Neuronal stem cell (in vitro differentiated cells): ENCODE measurements at regions not wholly inside any gene's neighbourhood (a gene's known extent, or its start where the extent isn't known, plus 50 kb on each side); places are given as distances from the start of the nearest gene placed in this dataset.

Experiments
- DNase-seq: peaks from one replicate; pipeline ENCODE4 v3.0.0-alpha.2; 2013; ENCODE audit warnings: low spot score
- H2AFZ ChIP-seq: one replicate; pipeline ENCODE4 v1.6.1; 2013; ENCODE audit warnings: mild to moderate bottlenecking, low read length, inconsistent platforms
- H2AK5ac ChIP-seq: 2 replicates; pipeline ENCODE4 v1.6.1; 2013; ENCODE audit warnings: low read depth, mild to moderate bottlenecking, inconsistent platforms, low read length, moderate library complexity, mixed read lengths
- H2BK120ac ChIP-seq: 2 replicates; pipeline ENCODE4 v1.6.1; 2013; ENCODE audit warnings: low read depth, mild to moderate bottlenecking, inconsistent platforms, low read length, moderate library complexity, mixed read lengths
- H2BK12ac ChIP-seq: one replicate; pipeline ENCODE4 v1.6.1; 2013; ENCODE audit warnings: low read length, inconsistent platforms
- H2BK15ac ChIP-seq: 2 replicates; pipeline ENCODE4 v1.6.1; 2013; ENCODE audit warnings: mild to moderate bottlenecking, low read length, inconsistent platforms, mixed read lengths
- H2BK5ac ChIP-seq: one replicate; pipeline ENCODE4 v1.6.1; 2013; ENCODE audit warnings: inconsistent platforms, mild to moderate bottlenecking, low read length, moderate library complexity
- H3K14ac ChIP-seq: one replicate; pipeline ENCODE4 v1.6.1; 2013; ENCODE audit warnings: low read length, inconsistent platforms
- H3K18ac ChIP-seq: 2 replicates; pipeline ENCODE4 v1.6.1; 2013; ENCODE audit warnings: low read length, inconsistent platforms
- H3K23ac ChIP-seq: 2 replicates; pipeline ENCODE4 v1.6.1; 2013; ENCODE audit warnings: low read depth, mild to moderate bottlenecking, mixed read lengths, low read length, inconsistent platforms; ENCODE audit not compliant: poor library complexity
- H3K27ac ChIP-seq: replicated peaks from 3 replicates; pipeline ENCODE4 v1.5.1; 2013; ENCODE audit warnings: low read length, inconsistent platforms
- H3K27me3 ChIP-seq, 3 experiments: 2 replicates each; pipeline ENCODE4 v1.6.1; 2013; ENCODE audit warnings: low read length in 3 of 3, mild to moderate bottlenecking in 2 of 3, inconsistent platforms in 1 of 3, low read depth in 1 of 3, mixed read lengths in 1 of 3, moderate library complexity in 1 of 3; ENCODE audit not compliant: control insufficient read depth in 3 of 3, insufficient read depth in 3 of 3
- H3K36me3 ChIP-seq, 2 donors: replicated peaks in 1 of 2; 2 replicates each; pipeline ENCODE4 v1.6.1; 2013; ENCODE audit warnings: low read length in 2 of 2; ENCODE audit not compliant: control insufficient read depth in 2 of 2, insufficient read depth in 2 of 2
- H3K4ac ChIP-seq: 2 replicates; pipeline ENCODE4 v1.6.1; 2013; ENCODE audit warnings: inconsistent platforms, mild to moderate bottlenecking, low read length, moderate library complexity
- H3K4me1 ChIP-seq, 2 donors: 1 replicate in 1 of 2; 2 replicates in 1 of 2; pipeline ENCODE4 v1.6.1; 2013; ENCODE audit warnings: low read length in 2 of 2, low read depth in 1 of 2; ENCODE audit not compliant: control insufficient read depth in 2 of 2, insufficient read depth in 1 of 2
- H3K4me2 ChIP-seq: one replicate; pipeline ENCODE4 v1.6.1; 2013; ENCODE audit warnings: mild to moderate bottlenecking, low read length, inconsistent platforms; ENCODE audit not compliant: insufficient read depth, poor library complexity, severe bottlenecking
- H3K4me3 ChIP-seq, 2 donors: 2 replicates each; pipeline ENCODE4 v1.5.1; 2013; ENCODE audit warnings: low read length in 2 of 2, mild to moderate bottlenecking in 2 of 2, inconsistent platforms in 1 of 2, moderate library complexity in 1 of 2
- H3K79me1 ChIP-seq: one replicate; pipeline ENCODE4 v1.6.1; 2013; ENCODE audit warnings: low read depth, mild to moderate bottlenecking, inconsistent platforms, low read length, moderate library complexity
- H3K9ac ChIP-seq: one replicate; pipeline ENCODE4 v1.6.1; 2013; ENCODE audit warnings: mild to moderate bottlenecking, low read depth, low read length, inconsistent platforms; ENCODE audit not compliant: poor library complexity
- H3K9me3 ChIP-seq, 2 donors: replicated peaks in 1 of 2; 2 replicates each; pipeline versions ENCODE3 to v1.6.1; 2013; ENCODE audit warnings: low read length in 2 of 2, mild to moderate bottlenecking in 2 of 2, inconsistent platforms in 1 of 2, low read depth in 1 of 2, mixed read lengths in 1 of 2, moderate library complexity in 1 of 2; ENCODE audit not compliant: control insufficient read depth in 2 of 2, insufficient read depth in 1 of 2
- H4K8ac ChIP-seq: one replicate; pipeline ENCODE4 v1.6.1; 2013; ENCODE audit warnings: low read depth, mild to moderate bottlenecking, inconsistent platforms, low read length, moderate library complexity
- H4K91ac ChIP-seq: one replicate; pipeline ENCODE4 v1.6.1; 2013; ENCODE audit warnings: low read length, low read depth, mild to moderate bottlenecking, inconsistent platforms; ENCODE audit not compliant: poor library complexity
- WGBS, 2 donors: extraction: QIAGEN DNeasy Blood & Tissue Kit; methylation state at CpG; one replicate each; pipeline ENCODE4 v1.1.7; 2013; ENCODE audit warnings: missing lambda C conversion rate in 2 of 2, mixed read lengths in 1 of 2; ENCODE audit not compliant: insufficient read length in 2 of 2, insufficient replicate concordance in 1 of 2; ENCODE audit errors: extremely low coverage in 2 of 2; 5-methylcytosine and 5-hydroxymethylcytosine counted together

- WGBS, 2 donors = no CpG with 5 or more reads among the region's 1 CpG
- H3K4me1 ChIP-seq = no peaks in the 10 kb centered on the region
- no peak overlapping the region for H2BK15ac ChIP-seq
- H3K4me2 ChIP-seq = no peak overlapping the region
- no peak overlapping the region for H4K91ac ChIP-seq
- peaks cover 0 to 2% of the 10 kb centered on the region in 2 donors for H3K9me3 ChIP-seq
- H3K79me1 ChIP-seq = no peaks in the 10 kb centered on the region
- H2AFZ ChIP-seq = no peak overlapping the region
- no peaks in the 10 kb centered on the region for H3K36me3 ChIP-seq
- H2AK5ac ChIP-seq = no peak overlapping the region
- H4K8ac ChIP-seq = no peak overlapping the region
- no peak overlapping the region for H3K4ac ChIP-seq
- H3K23ac ChIP-seq = no peak overlapping the region
- H3K9ac ChIP-seq = no peak overlapping the region
- DNase-seq = no peak
- H3K4me3 ChIP-seq = no peak overlapping the region
- no peak overlapping the region for H3K14ac ChIP-seq
- no peak overlapping the region for H3K27ac ChIP-seq
- no peak overlapping the region for H2BK12ac ChIP-seq
- H3K18ac ChIP-seq = no peak overlapping the region
- H3K27me3 ChIP-seq = no peaks in the 10 kb centered on the region
- H2BK120ac ChIP-seq = no peak overlapping the region
- H2BK5ac ChIP-seq = no peak overlapping the region
Measured at GRCh38 chr3:16121391-16121790, 53.1 kb upstream of the GALNT15 start.

GRCh38 chr3:16122155-16122554 lies 52.3 kb upstream of the GALNT15 start:
- no peak for DNase-seq
- Histone ChIP-seq H3K9ac (no peak overlapping the region), H2BK15ac (no peak overlapping the region), H3K4me1 (no peaks in the 10 kb centered on the region), H3K14ac (no peak overlapping the region), H4K91ac (no peak overlapping the region), H3K27ac (no peak overlapping the region), H2BK5ac (no peak overlapping the region), H2BK12ac (no peak overlapping the region), H2BK120ac (no peak overlapping the region), H2AFZ (no peak overlapping the region), H3K23ac (no peak overlapping the region), H3K4me3 (no peak overlapping the region), H3K4ac (no peak overlapping the region), H3K79me1 (no peaks in the 10 kb centered on the region), H2AK5ac (no peak overlapping the region), H3K18ac (no peak overlapping the region), H3K4me2 (no peak overlapping the region), H3K36me3 (no peaks in the 10 kb centered on the region), H3K9me3 (peaks cover 0 to 2% of the 10 kb centered on the region in 2 donors), H3K27me3 (no peaks in the 10 kb centered on the region), H4K8ac (no peak overlapping the region)
- no CpG with 5 or more reads among the region's 2 CpGs for WGBS, 2 donors

DNA sequence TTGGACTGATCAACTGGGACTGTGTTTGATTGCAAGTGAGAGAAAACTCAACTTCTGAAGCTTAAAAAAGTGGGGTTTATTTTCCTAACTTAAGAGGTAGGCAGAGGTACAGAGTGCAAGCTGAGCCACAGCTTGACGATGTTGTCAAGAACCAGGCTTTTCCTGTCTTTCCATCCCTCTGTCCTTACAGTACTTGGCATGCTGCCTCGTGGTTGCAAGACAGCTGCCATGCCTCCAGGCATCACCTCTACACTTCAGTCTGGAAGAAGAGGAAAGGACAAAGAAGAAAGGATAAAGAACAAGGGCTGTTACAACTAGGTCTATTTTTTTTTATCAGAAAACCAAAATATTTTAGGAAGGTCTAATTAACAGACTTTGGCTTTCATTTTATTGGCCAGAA lies 51.8 kb upstream of the GALNT15 start:
- Histone ChIP-seq H3K4me2 (no peak overlapping the region), H2AFZ (no peak overlapping the region), H3K23ac (no peak overlapping the region), H3K4me3 (no peak overlapping the region), H2AK5ac (no peak overlapping the region), H2BK120ac (no peak overlapping the region), H2BK15ac (no peak overlapping the region), H3K36me3 (no peaks in the 10 kb centered on the region), H3K27me3 (no peaks in the 10 kb centered on the region), H3K79me1 (no peaks in the 10 kb centered on the region), H3K18ac (no peak overlapping the region), H2BK5ac (no peak overlapping the region), H4K8ac (no peak overlapping the region), H2BK12ac (no peak overlapping the region), H3K4ac (no peak overlapping the region), H3K27ac (no peak overlapping the region), H3K4me1 (no peaks in the 10 kb centered on the region), H4K91ac (no peak overlapping the region), H3K9me3 (peaks cover 0 to 2% of the 10 kb centered on the region in 2 donors), H3K14ac (no peak overlapping the region), H3K9ac (no peak overlapping the region)
- no CpG with 5 or more reads among the region's 2 CpGs for WGBS, 2 donors
- DNase-seq = no peak

DNA sequence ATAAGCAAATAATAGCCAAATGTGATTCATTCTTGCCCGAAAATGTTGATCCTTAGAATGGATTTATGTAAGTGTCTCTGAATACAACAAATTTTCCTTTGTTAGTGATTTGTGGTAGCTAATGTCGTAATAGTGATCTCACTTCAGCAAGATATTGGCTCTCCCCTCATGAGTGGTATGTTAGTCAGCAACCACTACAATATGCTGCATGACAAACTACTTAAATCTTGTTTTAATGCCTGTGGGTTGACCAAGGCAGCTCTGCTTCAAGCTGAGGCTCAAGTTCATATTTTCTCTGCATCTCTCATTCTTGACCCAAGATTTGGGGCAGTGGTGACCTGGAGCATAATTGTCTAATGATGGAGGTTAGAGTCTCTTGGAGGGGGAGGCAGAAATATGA lies 49.8 kb upstream of the GALNT15 start:
- Histone ChIP-seq H3K27ac (no peak overlapping the region), H3K18ac (no peak overlapping the region), H3K27me3 (no peaks in the 10 kb centered on the region), H3K79me1 (no peaks in the 10 kb centered on the region), H2AK5ac (no peak overlapping the region), H2BK12ac (no peak overlapping the region), H3K9ac (no peak overlapping the region), H2AFZ (no peak overlapping the region), H3K36me3 (no peaks in the 10 kb centered on the region), H3K4me1 (no peaks in the 10 kb centered on the region), H2BK5ac (no peak overlapping the region), H3K4me2 (no peak overlapping the region), H3K14ac (no peak overlapping the region), H3K4me3 (no peak overlapping the region), H3K9me3 (peaks cover 0 to 2% of the 10 kb centered on the region in 2 donors), H3K23ac (no peak overlapping the region), H4K91ac (no peak overlapping the region), H2BK15ac (no peak overlapping the region), H3K4ac (no peak overlapping the region), H2BK120ac (no peak overlapping the region), H4K8ac (no peak overlapping the region)
- DNase-seq = no peak
- no CpG with 5 or more reads among the region's 2 CpGs for WGBS, 2 donors
